IPS DF 6.9 (cell line): ENCODE measurements at regions not wholly inside any gene's neighbourhood (a gene's known extent, or its start where the extent isn't known, plus 50 kb on each side); places are given as distances from the start of the nearest gene placed in this dataset.

Experiments used
- DNase-seq: peaks from one replicate; pipeline ENCODE4 v3.0.0-alpha.2; 2013; ENCODE audit warnings: low read depth, low spot score
- H3K27ac ChIP-seq: one replicate; pipeline ENCODE4 v1.5.1; 2013; ENCODE audit warnings: low read length, control low read depth
- H3K27me3 ChIP-seq: 2 replicates; pipeline ENCODE4 v1.6.1; 2013; ENCODE audit warnings: mild to moderate bottlenecking, low read length; ENCODE audit not compliant: control insufficient read depth, insufficient read depth
- H3K36me3 ChIP-seq: 2 replicates; pipeline ENCODE4 v1.6.1; 2013; ENCODE audit warnings: low read length; ENCODE audit not compliant: control insufficient read depth, insufficient read depth
- H3K4me1 ChIP-seq: 2 replicates; pipeline ENCODE4 v1.6.1; 2013; ENCODE audit warnings: low read length; ENCODE audit not compliant: control insufficient read depth, insufficient read depth
- H3K4me3 ChIP-seq: 2 replicates; pipeline ENCODE4 v1.5.1; 2013; ENCODE audit warnings: mild to moderate bottlenecking, low read length
- H3K9me3 ChIP-seq: 2 replicates; pipeline ENCODE4 v1.6.1; 2013; ENCODE audit warnings: low read length, inconsistent platforms; ENCODE audit not compliant: control insufficient read depth, insufficient read depth
- WGBS: extraction: QIAGEN DNeasy Blood & Tissue Kit; methylation state at CpG from one replicate; pipeline ENCODE4 v1.1.7; 2013; ENCODE audit warnings: mixed read lengths, missing lambda C conversion rate; ENCODE audit not compliant: insufficient read length, insufficient coverage; 5-methylcytosine and 5-hydroxymethylcytosine counted together

DNA sequence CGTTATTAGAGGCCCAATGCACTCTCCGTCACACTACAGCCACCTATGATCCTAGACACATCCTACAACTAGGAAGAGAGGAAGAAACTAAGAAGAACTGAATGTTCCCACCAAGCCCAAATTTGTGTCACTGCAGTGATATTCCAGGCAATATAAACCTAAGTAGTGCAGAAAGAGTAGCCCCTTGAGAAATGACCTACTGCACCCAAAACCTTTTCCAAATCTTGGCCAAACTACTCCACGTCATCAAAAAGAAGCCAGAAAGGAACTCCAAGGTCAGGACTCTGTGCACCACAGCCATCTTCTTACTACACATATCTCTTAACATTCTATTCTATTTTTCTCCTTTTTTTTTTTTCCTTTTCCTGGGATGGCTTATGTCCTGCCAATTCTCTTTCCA is 60.2 kb downstream of the ADAMTS1 start:
- H3K4me1 ChIP-seq = no peaks in the 10 kb centered on the region
- H3K9me3 ChIP-seq = no peaks in the 10 kb centered on the region
- no peak overlapping the region for H3K27ac ChIP-seq
- H3K4me3 ChIP-seq = no peak overlapping the region
- no peaks in the 10 kb centered on the region for H3K27me3 ChIP-seq
- no peak for DNase-seq
- WGBS = no CpG with 5 or more reads among the region's 3 CpGs
- H3K36me3 ChIP-seq = no peaks in the 10 kb centered on the region

DNA sequence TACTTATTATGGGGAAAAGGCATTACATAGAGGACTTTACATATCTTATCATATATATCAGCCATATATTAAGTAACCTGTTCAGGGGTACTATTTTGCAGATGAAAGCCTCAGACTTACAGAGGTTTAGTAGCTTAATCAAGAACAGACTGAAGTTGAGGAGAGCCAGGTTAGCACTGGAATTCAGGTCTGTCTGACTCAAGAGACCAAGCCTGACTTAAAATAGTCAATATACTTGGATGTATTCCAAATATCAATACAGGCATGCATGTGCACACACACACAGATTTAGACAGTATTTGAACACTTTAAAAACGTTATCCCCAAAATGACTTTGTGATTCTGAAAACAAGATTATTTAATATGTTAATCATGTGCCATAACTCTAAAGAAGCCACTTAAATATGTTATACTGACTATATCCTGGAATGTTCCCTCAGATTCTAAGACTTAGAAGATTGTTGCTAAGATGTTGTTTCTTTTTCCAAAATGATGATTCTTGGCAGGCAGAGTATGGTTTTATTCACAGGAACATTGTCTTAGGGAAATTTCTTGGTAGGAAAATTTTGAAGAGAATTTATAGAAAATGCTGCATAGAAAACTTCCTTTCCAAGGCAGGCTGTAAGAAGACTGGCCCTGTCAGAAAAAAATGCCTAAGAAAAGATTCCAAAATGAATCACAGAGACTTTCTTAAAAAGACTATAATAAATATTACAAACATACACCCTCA is 61.6 kb downstream of the ADAMTS1 start:
- Histone ChIP-seq H3K36me3 (no peaks in the 10 kb centered on the region), H3K27ac (no peak overlapping the region), H3K9me3 (no peaks in the 10 kb centered on the region), H3K27me3 (no peaks in the 10 kb centered on the region), H3K4me1 (no peaks in the 10 kb centered on the region), H3K4me3 (no peak overlapping the region)
- no CpG with 5 or more reads among the region's 1 CpG for WGBS
- no peak for DNase-seq

DNA sequence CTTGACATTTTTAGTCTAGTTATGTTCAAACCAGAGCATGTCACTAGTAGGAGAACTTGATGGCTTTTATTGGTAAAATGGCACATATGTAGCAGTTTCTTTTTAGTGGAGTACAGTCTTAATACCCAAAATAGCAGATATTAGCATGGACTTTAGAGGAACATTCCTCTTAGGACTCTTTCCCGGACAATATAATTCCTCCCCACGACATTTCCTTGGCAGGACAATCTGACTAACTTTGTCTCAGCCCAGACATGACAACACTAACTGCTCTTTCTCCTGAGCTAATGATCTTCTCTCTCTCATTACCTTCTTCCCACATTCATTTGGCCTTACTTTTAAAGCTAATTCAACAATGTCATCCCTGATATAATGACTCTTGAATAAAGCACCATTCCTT is 62.5 kb downstream of the ADAMTS1 start:
- Histone ChIP-seq H3K9me3 (no peaks in the 10 kb centered on the region), H3K36me3 (no peaks in the 10 kb centered on the region), H3K27ac (no peak overlapping the region), H3K27me3 (no peaks in the 10 kb centered on the region), H3K4me1 (no peaks in the 10 kb centered on the region), H3K4me3 (no peak overlapping the region)
- DNase-seq = no peak
- no CpG with 5 or more reads among the region's 2 CpGs for WGBS

DNA sequence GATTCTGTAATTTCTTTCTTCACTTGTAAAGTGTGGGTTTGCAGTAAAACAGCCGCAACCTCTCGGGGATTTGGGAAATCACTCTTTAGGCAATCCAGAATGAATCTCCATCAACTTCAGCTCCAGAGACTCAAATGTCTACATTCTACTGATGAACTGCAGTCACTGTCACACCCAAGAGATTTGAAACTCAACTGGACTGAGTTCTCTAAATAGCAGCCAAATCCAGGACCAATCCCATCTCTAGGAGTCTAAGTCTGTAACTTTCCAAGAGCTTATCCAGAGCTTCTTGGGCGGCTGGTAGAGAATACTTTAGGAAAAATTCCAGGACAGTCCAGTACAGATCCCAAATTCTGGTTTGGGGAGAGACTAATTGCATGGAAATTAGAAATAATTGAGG is 62.9 kb downstream of the ADAMTS1 start:
- DNase-seq = no peak
- Histone ChIP-seq H3K4me1 (no peaks in the 10 kb centered on the region), H3K27ac (no peak overlapping the region), H3K27me3 (no peaks in the 10 kb centered on the region), H3K9me3 (no peaks in the 10 kb centered on the region), H3K4me3 (no peak overlapping the region), H3K36me3 (no peaks in the 10 kb centered on the region)
- WGBS = no CpG with 5 or more reads among the region's 3 CpGs

DNA sequence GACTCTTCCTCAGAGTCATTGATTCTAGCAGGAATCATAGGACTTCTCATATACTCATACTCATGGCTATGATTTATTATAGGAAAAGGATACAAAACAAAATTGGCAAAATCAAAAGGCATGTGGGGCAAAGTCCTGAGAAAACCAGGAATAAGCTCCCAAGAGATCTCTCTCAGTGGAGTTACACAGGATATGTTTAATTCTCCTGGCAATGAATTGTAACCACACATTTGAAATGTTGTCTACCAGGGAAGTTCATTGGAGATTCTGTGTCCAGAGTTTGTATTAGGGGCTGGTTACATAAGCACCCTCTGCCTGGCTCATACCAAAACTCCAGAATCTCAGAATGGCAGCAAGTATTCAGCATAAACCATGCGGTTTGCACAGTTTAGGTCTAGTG is 63.9 kb downstream of the ADAMTS1 start:
- Histone ChIP-seq H3K36me3 (no peaks in the 10 kb centered on the region), H3K9me3 (no peaks in the 10 kb centered on the region), H3K4me3 (no peak overlapping the region), H3K27ac (no peak overlapping the region), H3K4me1 (no peaks in the 10 kb centered on the region), H3K27me3 (no peaks in the 10 kb centered on the region)
- DNase-seq = no peak
- no CpG with 5 or more reads among the region's 1 CpG for WGBS

DNA sequence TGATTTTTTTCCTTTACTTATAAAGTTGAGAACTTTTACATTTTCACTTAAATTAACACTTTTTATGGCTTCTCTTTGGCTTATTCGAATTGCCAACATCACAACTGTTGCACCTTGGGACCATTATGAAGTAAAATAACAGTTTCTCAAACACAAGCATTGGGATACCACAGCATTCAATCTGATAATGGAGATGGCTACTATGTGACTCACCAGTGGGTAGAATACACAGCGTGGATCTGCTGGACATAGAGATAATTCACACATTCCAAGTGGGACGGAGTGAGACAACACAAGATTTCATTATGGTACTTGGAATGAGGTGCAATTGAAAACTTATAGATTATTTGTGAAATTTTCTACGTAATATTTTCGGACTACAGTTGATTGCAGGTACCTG is 68.0 kb downstream of the ADAMTS1 start:
- Histone ChIP-seq H3K9me3 (no peaks in the 10 kb centered on the region), H3K4me3 (no peak overlapping the region), H3K27ac (no peak overlapping the region), H3K36me3 (no peaks in the 10 kb centered on the region), H3K27me3 (no peaks in the 10 kb centered on the region), H3K4me1 (no peaks in the 10 kb centered on the region)
- DNase-seq = no peak
- WGBS = no CpG with 5 or more reads among the region's 5 CpGs

DNA sequence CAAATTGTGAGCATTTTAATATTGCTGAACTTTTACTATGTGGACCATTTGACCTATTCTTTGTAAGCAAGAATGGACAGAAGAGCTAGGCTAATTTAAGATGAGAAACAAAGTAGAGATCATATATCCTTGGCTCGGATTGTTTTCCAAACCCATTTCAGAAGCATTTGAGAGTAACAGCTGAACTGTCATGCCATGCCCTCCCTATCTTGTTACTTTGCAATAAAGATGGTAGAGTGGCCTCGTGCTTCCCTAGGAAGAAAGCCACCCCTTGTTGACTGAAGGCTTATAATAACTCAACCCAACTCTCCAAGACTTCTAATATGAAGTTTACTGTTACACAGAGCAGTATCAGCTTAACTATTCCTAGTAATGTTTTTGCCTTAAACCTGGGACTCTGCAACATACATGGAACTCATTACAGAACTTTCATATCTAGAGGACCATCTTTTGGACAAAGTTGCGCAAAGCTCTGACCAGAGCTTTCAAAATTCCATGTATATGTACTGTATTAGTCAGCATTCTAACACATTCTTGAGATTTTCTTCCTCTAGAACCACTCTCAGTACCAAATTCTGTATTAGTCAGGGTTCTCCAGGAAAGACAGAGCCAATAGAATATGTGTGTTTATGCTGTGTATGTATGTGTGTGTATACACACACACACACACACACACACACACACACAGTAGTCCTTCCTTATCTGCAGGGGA is 68.7 kb downstream of the ADAMTS1 start:
- WGBS = no CpG with 5 or more reads among the region's 3 CpGs
- H3K9me3 ChIP-seq = no peaks in the 10 kb centered on the region
- H3K27me3 ChIP-seq = no peaks in the 10 kb centered on the region
- no peak for DNase-seq
- H3K27ac ChIP-seq = no peak overlapping the region
- no peaks in the 10 kb centered on the region for H3K4me1 ChIP-seq
- H3K36me3 ChIP-seq = no peaks in the 10 kb centered on the region
- no peak overlapping the region for H3K4me3 ChIP-seq

DNA sequence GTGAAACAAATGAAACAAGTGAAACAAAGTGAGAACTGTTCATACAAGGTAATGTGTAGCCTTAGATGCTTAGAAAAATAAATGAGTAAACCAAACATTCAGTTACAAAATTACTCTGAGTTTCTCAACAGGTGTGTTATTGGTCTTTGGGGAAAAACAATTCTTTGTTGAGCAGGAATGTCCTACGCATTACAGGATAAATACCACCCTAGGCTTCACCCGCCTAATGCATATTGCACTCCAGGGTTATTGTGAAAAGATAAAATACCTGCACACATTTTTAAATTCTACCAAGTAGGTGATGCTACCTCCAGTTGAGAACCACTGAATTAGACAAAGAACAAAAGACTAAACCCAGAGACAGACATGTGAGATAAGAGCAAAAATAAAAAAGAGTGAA is 72.2 kb downstream of the ADAMTS1 start:
- no CpG with 5 or more reads among the region's 2 CpGs for WGBS
- Histone ChIP-seq H3K27ac (no peak overlapping the region), H3K27me3 (no peaks in the 10 kb centered on the region), H3K4me3 (no peak overlapping the region), H3K4me1 (no peaks in the 10 kb centered on the region), H3K9me3 (no peaks in the 10 kb centered on the region), H3K36me3 (no peaks in the 10 kb centered on the region)
- no peak for DNase-seq

DNA sequence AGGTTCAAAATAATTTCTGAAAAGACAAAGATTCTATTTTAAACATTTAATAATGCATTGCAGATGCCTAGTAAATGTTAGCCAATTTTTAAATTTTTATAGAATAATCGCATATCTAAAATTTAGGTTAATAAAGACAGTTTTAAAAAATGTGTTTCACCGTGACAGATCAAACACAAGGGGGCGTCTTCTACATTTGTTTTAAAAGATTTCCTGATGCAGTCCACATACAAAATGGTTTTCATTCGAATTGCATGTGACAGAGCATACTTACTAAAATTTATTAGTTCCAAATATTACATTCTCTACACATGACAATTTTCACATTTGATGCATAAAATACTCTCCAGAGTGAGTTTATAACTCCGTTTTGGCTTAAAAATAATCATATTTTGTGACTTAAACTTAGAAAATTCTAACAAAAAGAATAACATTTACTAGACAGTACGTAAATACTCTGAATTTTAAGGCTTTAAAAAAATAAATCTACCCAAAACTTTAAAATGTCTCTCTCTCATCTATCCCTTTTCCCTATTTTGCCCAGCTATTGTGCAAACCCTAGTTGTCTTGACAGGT is 75.5 kb downstream of the ADAMTS1 start:
- no peak overlapping the region for H3K27ac ChIP-seq
- WGBS = no CpG with 5 or more reads among the region's 6 CpGs

DNA sequence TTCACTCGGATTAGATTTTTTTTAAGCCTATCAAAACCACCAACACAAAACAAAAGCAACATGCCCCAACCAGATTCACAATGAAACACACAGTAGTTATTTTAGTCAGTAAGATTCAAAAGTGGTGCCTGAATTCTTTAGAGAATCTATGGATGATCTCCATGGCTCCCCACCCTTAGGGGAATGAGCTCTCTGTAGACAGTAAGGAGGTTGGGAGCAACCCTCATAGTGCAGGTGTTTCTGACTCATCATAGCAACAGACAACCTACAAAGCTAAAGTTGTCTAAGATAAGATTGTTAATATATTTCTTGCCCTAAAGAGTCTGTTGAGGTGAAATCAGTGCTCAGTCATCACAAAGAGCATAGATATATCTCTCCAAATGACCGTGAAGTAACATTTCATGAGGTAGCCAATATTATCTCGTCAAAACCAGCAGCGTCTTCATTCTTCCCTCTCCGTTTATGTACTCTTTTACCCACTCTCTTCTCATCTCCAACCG is 78.3 kb downstream of the ADAMTS1 start:
- Histone ChIP-seq H3K4me1 (no peaks in the 10 kb centered on the region), H3K27ac (no peak overlapping the region), H3K9me3 (no peaks in the 10 kb centered on the region), H3K27me3 (no peaks in the 10 kb centered on the region), H3K4me3 (no peak overlapping the region), H3K36me3 (no peaks in the 10 kb centered on the region)
- no peak for DNase-seq
- WGBS = no CpG with 5 or more reads among the region's 6 CpGs

More for the DNA sequence above, 75.5 kb downstream of the ADAMTS1 start:
- DNase-seq = no peak
- Histone ChIP-seq H3K9me3 (no peaks in the 10 kb centered on the region), H3K27me3 (no peaks in the 10 kb centered on the region), H3K4me3 (no peak overlapping the region), H3K36me3 (no peaks in the 10 kb centered on the region), H3K4me1 (no peaks in the 10 kb centered on the region)
